Pancreas (tissue), 10 donors: ENCODE measurements at regions not wholly inside any gene's neighbourhood (a gene's known extent, or its start where the extent isn't known, plus 50 kb on each side); places are given as distances from the start of the nearest gene placed in this dataset.

Experiments
- ATAC-seq, 4 donors: fragments of 200-7000 bp; cut with Tn5 transposase; one replicate each; pipeline versions ENCODE4 v1.8.0 to v1.9.1; 2020; ENCODE audit warnings: mild to moderate bottlenecking in 4 of 4, moderate library complexity in 4 of 4
- DNase-seq, 6 donors: peaks; one replicate each; pipeline ENCODE4 v3.0.0-alpha.2; 2020
- FAIRE-seq: peaks from 2 replicates; lab custom pipeline; 2012; peaks lifted over from hg19 to GRCh38; lab: Jason Lieb, UNC
- H3K27ac ChIP-seq, 4 donors: fragments of 200-600 bp; sonication (generic); 1 replicate in 3 of 4; 2 replicates in 1 of 4; pipeline versions ENCODE4 v1.5.0 to v1.8.0; 2020
- H3K27me3 ChIP-seq, 4 donors: fragments of 200-600 bp; one replicate each; pipeline ENCODE4 v1.8.0; 2021
- H3K36me3 ChIP-seq, 3 donors: fragments of 200-600 bp; sonication (generic) in 1 of 3; one replicate each; pipeline versions ENCODE4 v1.5.0 to v1.8.0; 2020 to 2021
- H3K4me1 ChIP-seq, 3 donors: fragments of 200-600 bp; one replicate each; pipeline ENCODE4 v1.8.0; 2021
- H3K4me3 ChIP-seq, 4 donors: fragments of 200-600 bp; sonication (generic) in 2 of 4; one replicate each; pipeline versions ENCODE4 v1.5.0 to v1.8.0; 2020 to 2021
- H3K9me3 ChIP-seq, 4 donors: fragments of 200-600 bp; one replicate each; pipeline ENCODE4 v1.8.0; 2021
- WGBS, 2 donors: extraction: QIAGEN DNeasy Blood & Tissue Kit; methylation state at CpG; one replicate each; pipeline ENCODE4 v1.1.7; 2013; 5-methylcytosine and 5-hydroxymethylcytosine counted together
- intact Hi-C, 3 donors: fragments of 100-400 bp; cut with DNase I; formaldehyde crosslinking; loops; one replicate each; pipeline versions ENCODE4 v1.11.1 to v1.14.2; 2022
- TF ChIP-seq, protein P1 (sequence below), 4 donors: fragments of 200-600 bp; sonication (generic) in 3 of 4; IDR thresholded peaks; one replicate each; pipeline versions ENCODE4 v1.5.0 to v1.8.0; 2021; ENCODE audit warnings: antibody characterized with exemption in 4 of 4
- donor health status: healthy with polysubstance abuse.
- donor health status: DM: no; HTN: no; CAD: no; lungs with moderate emphysema.
- donor health status: DM: no; HTN: no; CAD: no.
- donor health status: control.
- donor health status: control.
- donor health status: Bipolar disorder and iron deficiency.
- donor health status: DM: yes; HTN: yes; CAD: no.
- donor health status: DM: no; HTN: no; CAD: no.
- donor health status: DM: no; HTN: no; CAD: no.
- donor health status: DM: yes; HTN: yes; CAD: no.

DNA sequence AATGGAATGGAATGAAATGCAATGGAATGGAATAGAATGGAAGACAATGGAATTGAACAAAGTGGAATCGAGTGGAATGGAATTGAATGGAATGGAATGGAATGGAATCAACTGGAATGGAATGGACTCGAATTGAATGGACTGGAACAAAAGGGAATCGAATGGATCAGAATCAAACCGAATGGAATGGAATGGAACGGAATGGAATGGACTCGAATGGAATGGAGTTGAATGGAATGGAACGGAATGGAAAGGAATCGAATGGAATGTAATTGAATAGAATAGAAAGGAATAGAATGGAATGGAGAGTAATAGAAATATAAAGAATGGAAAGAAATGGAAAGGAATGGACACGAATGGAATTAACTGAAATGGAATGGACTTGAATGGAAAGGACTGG lies 475.2 kb upstream of the WSB1 start:
- H3K36me3 ChIP-seq = no peaks in the 10 kb centered on the region
- TF ChIP-seq, protein P1, sequence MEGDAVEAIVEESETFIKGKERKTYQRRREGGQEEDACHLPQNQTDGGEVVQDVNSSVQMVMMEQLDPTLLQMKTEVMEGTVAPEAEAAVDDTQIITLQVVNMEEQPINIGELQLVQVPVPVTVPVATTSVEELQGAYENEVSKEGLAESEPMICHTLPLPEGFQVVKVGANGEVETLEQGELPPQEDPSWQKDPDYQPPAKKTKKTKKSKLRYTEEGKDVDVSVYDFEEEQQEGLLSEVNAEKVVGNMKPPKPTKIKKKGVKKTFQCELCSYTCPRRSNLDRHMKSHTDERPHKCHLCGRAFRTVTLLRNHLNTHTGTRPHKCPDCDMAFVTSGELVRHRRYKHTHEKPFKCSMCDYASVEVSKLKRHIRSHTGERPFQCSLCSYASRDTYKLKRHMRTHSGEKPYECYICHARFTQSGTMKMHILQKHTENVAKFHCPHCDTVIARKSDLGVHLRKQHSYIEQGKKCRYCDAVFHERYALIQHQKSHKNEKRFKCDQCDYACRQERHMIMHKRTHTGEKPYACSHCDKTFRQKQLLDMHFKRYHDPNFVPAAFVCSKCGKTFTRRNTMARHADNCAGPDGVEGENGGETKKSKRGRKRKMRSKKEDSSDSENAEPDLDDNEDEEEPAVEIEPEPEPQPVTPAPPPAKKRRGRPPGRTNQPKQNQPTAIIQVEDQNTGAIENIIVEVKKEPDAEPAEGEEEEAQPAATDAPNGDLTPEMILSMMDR (IDR thresholded peaks at IDR 0.05) = no peak
- no peak overlapping the region for H3K4me3 ChIP-seq
- ATAC-seq (no peak), DNase-seq (no peak), FAIRE-seq (no peak)
- H3K27ac ChIP-seq = no peak overlapping the region
- no peaks in the 10 kb centered on the region for H3K9me3 ChIP-seq
- H3K27me3 ChIP-seq = no peaks in the 10 kb centered on the region
- no peaks in the 10 kb centered on the region for H3K4me1 ChIP-seq
- WGBS, 2 donors = 54 to 63% methylated on average over 9 of the region's 9 CpGs
- intact Hi-C loops = no loop called here
